ENCODE measurements at regions not wholly inside any gene's neighbourhood (a gene's known extent, or its start where the extent isn't known, plus 50 kb on each side); places are given as distances from the start of the nearest gene placed in this dataset.
"Not testable (repeated sequence)": the region's sequence is repeated elsewhere in the genome, so short reads cannot be mapped to it uniquely, and the experiment has no call there.

GRCh38 chr4:84221704-84222103, 277.4 kb downstream of the NKX6-1 start:
- FAIRE-seq (no peak), DNase-seq (ENCODE audit: insufficient read length, low spot score) (no peak)

GRCh38 chr4:84220990-84221389, 278.1 kb downstream of the NKX6-1 start:
- DNase-seq (ENCODE audit: insufficient read length, low spot score), result no peak
- no peak for TF ChIP-seq CTCF (IDR thresholded peaks at IDR 0.05; ENCODE audit: insufficient read depth, missing control alignments)

More at GRCh38 chr4:84221704-84222103, 277.4 kb downstream of the NKX6-1 start:
- TF ChIP-seq CTCF (IDR thresholded peaks at IDR 0.05; ENCODE audit: insufficient read depth, missing control alignments), result no peak

GRCh38 chr4:84219656-84220055, 279.4 kb downstream of the NKX6-1 start:
- TF ChIP-seq CTCF (IDR thresholded peaks at IDR 0.05; ENCODE audit: insufficient read depth, missing control alignments), result no peak
- DNase-seq (ENCODE audit: insufficient read length, low spot score) (no peak), FAIRE-seq (no peak)

More at GRCh38 chr4:84220990-84221389, 278.1 kb downstream of the NKX6-1 start:
- no peak for FAIRE-seq

GRCh38 chr4:84218031-84218430, 281.1 kb downstream of the NKX6-1 start:
- TF ChIP-seq CTCF (IDR thresholded peaks at IDR 0.05; ENCODE audit: insufficient read depth, missing control alignments), result no peak
- DNase-seq (ENCODE audit: insufficient read length, low spot score), result no peak
- FAIRE-seq, result no peak

- no peak for TF ChIP-seq CTCF (IDR thresholded peaks at IDR 0.05; ENCODE audit: insufficient read depth, missing control alignments)
- no peak for DNase-seq (ENCODE audit: insufficient read length, low spot score)
- FAIRE-seq, result no peak
Observed at GRCh38 chr4:84215217-84215616, 283.9 kb downstream of the NKX6-1 start.

- DNase-seq (ENCODE audit: insufficient read length, low spot score); FAIRE-seq: not testable (repeated sequence)
Observed at GRCh38 chr4:84206226-84206625, 292.9 kb downstream of the NKX6-1 start.

GRCh38 chr4:84189144-84189543, 309.9 kb downstream of the NKX6-1 start:
- DNase-seq (ENCODE audit: insufficient read length, low spot score) (no peak), FAIRE-seq (no peak)
- no peak for TF ChIP-seq CTCF (IDR thresholded peaks at IDR 0.05; ENCODE audit: insufficient read depth, missing control alignments)

GRCh38 chr4:84179409-84179808, 319.7 kb downstream of the NKX6-1 start:
- DNase-seq (ENCODE audit: insufficient read length, low spot score) (no peak), FAIRE-seq (no peak)
- TF ChIP-seq CTCF (IDR thresholded peaks at IDR 0.05; ENCODE audit: insufficient read depth, missing control alignments), result no peak
